ENCODE measurements at regions not wholly inside any gene's neighbourhood (a gene's known extent, or its start where the extent isn't known, plus 50 kb on each side); places are given as distances from the start of the nearest gene placed in this dataset.

- H3K4me3 ChIP-seq (ENCODE audit: low read depth, low read length): no peak overlapping the region
- TF ChIP-seq CTCF (conservative IDR thresholded peaks at IDR 0.05; ENCODE audit: low read depth, low read length): no peak
- no peak for DNase-seq (ENCODE audit: low read depth)
These were observed 446.5 kb upstream of the ACVR2A start for GRCh38 chr2:147398301-147398700.

- DNase-seq (ENCODE audit: low read depth): no peak
- H3K4me3 ChIP-seq (ENCODE audit: low read depth, low read length): no peak overlapping the region
- no peak for TF ChIP-seq CTCF (conservative IDR thresholded peaks at IDR 0.05; ENCODE audit: low read depth, low read length)
These were observed 447.9 kb upstream of the ACVR2A start for GRCh38 chr2:147396890-147397289.

GRCh38 chr2:147394179-147394790, 450.5 kb upstream of the ACVR2A start:
- DNase-seq (ENCODE audit: low read depth): no peak
- TF ChIP-seq CTCF (conservative IDR thresholded peaks at IDR 0.05; ENCODE audit: low read depth, low read length): no peak
- no peak overlapping the region for H3K4me3 ChIP-seq (ENCODE audit: low read depth, low read length)

GRCh38 chr2:147392180-147392579, 452.6 kb upstream of the ACVR2A start:
- H3K4me3 ChIP-seq (ENCODE audit: low read depth, low read length): no peak overlapping the region
- TF ChIP-seq CTCF (conservative IDR thresholded peaks at IDR 0.05; ENCODE audit: low read depth, low read length): no peak
- no peak for DNase-seq (ENCODE audit: low read depth)

- no peak for DNase-seq (ENCODE audit: low read depth)
- no peak for TF ChIP-seq CTCF (conservative IDR thresholded peaks at IDR 0.05; ENCODE audit: low read depth, low read length)
- H3K4me3 ChIP-seq (ENCODE audit: low read depth, low read length): no peak overlapping the region
These were observed 454.4 kb upstream of the ACVR2A start for GRCh38 chr2:147390475-147390874.

GRCh38 chr2:147389218-147389617, 455.6 kb upstream of the ACVR2A start:
- H3K4me3 ChIP-seq (ENCODE audit: low read depth, low read length): no peak overlapping the region
- no peak for TF ChIP-seq CTCF (conservative IDR thresholded peaks at IDR 0.05; ENCODE audit: low read depth, low read length)
- DNase-seq (ENCODE audit: low read depth): no peak

- no peak for TF ChIP-seq CTCF (conservative IDR thresholded peaks at IDR 0.05; ENCODE audit: low read depth, low read length)
- no peak for DNase-seq (ENCODE audit: low read depth)
- H3K4me3 ChIP-seq (ENCODE audit: low read depth, low read length): no peak overlapping the region
These were observed 456.6 kb upstream of the ACVR2A start for GRCh38 chr2:147388217-147388616.
